HUES64 (cell line): ENCODE measurements at regions not wholly inside any gene's neighbourhood (a gene's known extent, or its start where the extent isn't known, plus 50 kb on each side); places are given as distances from the start of the nearest gene placed in this dataset.

Experiments
- H3K27ac ChIP-seq: 2 replicates; pipeline ENCODE4 v1.7.0; 2013; ENCODE audit warnings: low read depth, low read length, inconsistent platforms
- H3K27me3 ChIP-seq: 2 replicates; pipeline ENCODE4 v1.6.1; 2013; ENCODE audit warnings: mild to moderate bottlenecking, low read length; ENCODE audit not compliant: insufficient read depth
- H3K36me3 ChIP-seq: 2 replicates; pipeline ENCODE4 v1.6.1; 2013; ENCODE audit warnings: mild to moderate bottlenecking, low read length; ENCODE audit not compliant: insufficient read depth
- H3K4me1 ChIP-seq: 2 replicates; pipeline ENCODE4 v1.6.1; 2013; ENCODE audit warnings: mild to moderate bottlenecking, low read length, moderate library complexity; ENCODE audit not compliant: insufficient read depth
- H3K4me3 ChIP-seq: 2 replicates; pipeline ENCODE4 v1.5.1; 2013; ENCODE audit warnings: mild to moderate bottlenecking, low read length, moderate library complexity
- H3K9ac ChIP-seq: 2 replicates; pipeline ENCODE4 v1.6.1; 2013; ENCODE audit warnings: mild to moderate bottlenecking, low read depth, low read length
- H3K9me3 ChIP-seq: 2 replicates; pipeline ENCODE4 v1.6.1; 2013; ENCODE audit warnings: low read depth, low read length; ENCODE audit not compliant: insufficient read depth
- WGBS: fragments of 150-250, 120-280 bp; methylation state at CpG from one replicate; pipeline ENCODE4 v1.1.7; 2013; ENCODE audit warnings: missing lambda C conversion rate; 5-methylcytosine and 5-hydroxymethylcytosine counted together

GRCh38 chr16:54687043-54687899, 243.4 kb upstream of the IRX5 start:
- H3K9me3 ChIP-seq = no peaks in the 10 kb centered on the region
- no peak overlapping the region for H3K4me3 ChIP-seq
- H3K36me3 ChIP-seq = no peaks in the 10 kb centered on the region
- no peak overlapping the region for H3K9ac ChIP-seq
- no peak overlapping the region for H3K27ac ChIP-seq
- peaks cover 17% of the 10 kb centered on the region for H3K27me3 ChIP-seq
- WGBS = 80% methylated on average over 8 of the region's 8 CpGs
- peaks cover 25% of the 10 kb centered on the region for H3K4me1 ChIP-seq

- peaks cover 23% of the 10 kb centered on the region for H3K4me1 ChIP-seq
- no peak overlapping the region for H3K27ac ChIP-seq
- H3K4me3 ChIP-seq = no peak overlapping the region
- H3K9ac ChIP-seq = no peak overlapping the region
- no peaks in the 10 kb centered on the region for H3K9me3 ChIP-seq
- peaks cover 17% of the 10 kb centered on the region for H3K27me3 ChIP-seq
- H3K36me3 ChIP-seq = no peaks in the 10 kb centered on the region
Observed at GRCh38 chr16:54685682-54686081, 245.0 kb upstream of the IRX5 start.

GRCh38 chr16:54679531-54679930, 251.1 kb upstream of the IRX5 start:
- H3K4me3 ChIP-seq = no peak overlapping the region
- H3K27ac ChIP-seq = no peak overlapping the region
- no peaks in the 10 kb centered on the region for H3K36me3 ChIP-seq
- WGBS = 94% methylated on average over 3 of the region's 4 CpGs
- no peaks in the 10 kb centered on the region; the same call in 1 of the 2 replicates for H3K4me1 ChIP-seq
- H3K9ac ChIP-seq = no peak overlapping the region
- H3K9me3 ChIP-seq = no peaks in the 10 kb centered on the region
- H3K27me3 ChIP-seq = peaks cover 8% of the 10 kb centered on the region

- H3K9ac ChIP-seq = no peak overlapping the region
- WGBS = 95% methylated on average over 5 of the region's 6 CpGs
- H3K36me3 ChIP-seq = no peaks in the 10 kb centered on the region
Observed at GRCh38 chr16:54677308-54677950, 253.2 kb upstream of the IRX5 start.

GRCh38 chr16:54673313-54673712, 257.4 kb upstream of the IRX5 start:
- H3K4me1 ChIP-seq = no peaks in the 10 kb centered on the region
- H3K9ac ChIP-seq = no peak overlapping the region
- H3K36me3 ChIP-seq = no peaks in the 10 kb centered on the region
- H3K27me3 ChIP-seq = no peaks in the 10 kb centered on the region
- no peak overlapping the region for H3K27ac ChIP-seq
- 0 out of 2 replicates have a peak, but pooled peaks cover 4% of the 10 kb centered on the region for H3K9me3 ChIP-seq
- H3K4me3 ChIP-seq = no peak overlapping the region
- no CpG with 5 or more reads among the region's 1 CpG for WGBS

More at GRCh38 chr16:54677308-54677950, 253.2 kb upstream of the IRX5 start:
- Histone ChIP-seq H3K9me3 (no peaks in the 10 kb centered on the region), H3K4me1 (no peaks in the 10 kb centered on the region; the same call in 1 of the 2 replicates), H3K4me3 (no peak overlapping the region), H3K27me3 (no peaks in the 10 kb centered on the region), H3K27ac (no peak overlapping the region)

GRCh38 chr16:54672500-54672899, 258.2 kb upstream of the IRX5 start:
- no peak overlapping the region for H3K27ac ChIP-seq
- 0 out of 2 replicates have a peak, but pooled peaks cover 4% of the 10 kb centered on the region for H3K9me3 ChIP-seq
- WGBS = 90% methylated on average over 1 of the region's 1 CpG
- H3K9ac ChIP-seq = no peak overlapping the region
- H3K4me1 ChIP-seq = no peaks in the 10 kb centered on the region
- H3K4me3 ChIP-seq = no peak overlapping the region
- H3K36me3 ChIP-seq = no peaks in the 10 kb centered on the region
- no peaks in the 10 kb centered on the region for H3K27me3 ChIP-seq

GRCh38 chr16:54657709-54658102, 273.0 kb upstream of the IRX5 start:
- peaks cover 30% of the 10 kb centered on the region for H3K4me1 ChIP-seq
- no peaks in the 10 kb centered on the region for H3K36me3 ChIP-seq
- peaks cover 21% of the 10 kb centered on the region for H3K27me3 ChIP-seq
- no peak overlapping the region for H3K27ac ChIP-seq
- H3K9me3 ChIP-seq = peaks cover 5% of the 10 kb centered on the region; the same call in 1 of the 2 replicates
- H3K4me3 ChIP-seq = no peak overlapping the region
- 97% methylated on average over 2 of the region's 2 CpGs for WGBS
- H3K9ac ChIP-seq = no peak overlapping the region

- no peak overlapping the region for H3K9ac ChIP-seq
- H3K36me3 ChIP-seq = no peaks in the 10 kb centered on the region
- H3K4me1 ChIP-seq = peaks cover 34% of the 10 kb centered on the region
- no peak overlapping the region for H3K4me3 ChIP-seq
- H3K9me3 ChIP-seq = peaks cover 5% of the 10 kb centered on the region; the same call in 1 of the 2 replicates
- no peak overlapping the region for H3K27ac ChIP-seq
- 91% methylated on average over 4 of the region's 5 CpGs for WGBS
- peaks cover 26% of the 10 kb centered on the region for H3K27me3 ChIP-seq
Observed at GRCh38 chr16:54657058-54657708, 273.5 kb upstream of the IRX5 start.

- Histone ChIP-seq H3K4me3 (no peak overlapping the region), H3K9ac (no peak overlapping the region), H3K36me3 (no peaks in the 10 kb centered on the region), H3K4me1 (peaks cover 53% of the 10 kb centered on the region), H3K9me3 (no peaks in the 10 kb centered on the region), H3K27ac (no peak overlapping the region), H3K27me3 (peaks cover 33% of the 10 kb centered on the region)
- 16% methylated on average over 14 of the region's 14 CpGs for WGBS
Observed at GRCh38 chr16:54655121-54655590, 275.5 kb upstream of the IRX5 start.

GRCh38 chr16:54654429-54654828, 276.2 kb upstream of the IRX5 start:
- H3K27ac ChIP-seq = no peak overlapping the region
- 68% methylated on average over 11 of the region's 12 CpGs for WGBS
- H3K4me1 ChIP-seq = peaks cover 59% of the 10 kb centered on the region
- H3K9ac ChIP-seq = no peak overlapping the region
- H3K36me3 ChIP-seq = no peaks in the 10 kb centered on the region
- peaks cover 40% of the 10 kb centered on the region for H3K27me3 ChIP-seq
- no peak overlapping the region for H3K4me3 ChIP-seq
- H3K9me3 ChIP-seq = no peaks in the 10 kb centered on the region
